BLaER1 (cell line): ENCODE measurements at regions not wholly inside any gene's neighbourhood (a gene's known extent, or its start where the extent isn't known, plus 50 kb on each side); places are given as distances from the start of the nearest gene placed in this dataset.
"Not testable (repeated sequence)": the region's sequence is repeated elsewhere in the genome, so short reads cannot be mapped to it uniquely, and the experiment has no call there.

Source experiments
- H3K27ac ChIP-seq: shearing (Covaris generic); formaldehyde crosslinking; 2 replicates; pipeline ENCODE4 v1.8.1; 2022
- H3K27me3 ChIP-seq: shearing (Covaris generic); formaldehyde crosslinking; 2 replicates; pipeline ENCODE4 v1.8.1; 2022
- H3K36me3 ChIP-seq: shearing (Covaris generic); formaldehyde crosslinking; 2 replicates; pipeline ENCODE4 v1.8.1; 2022
- H3K4me1 ChIP-seq: shearing (Covaris generic); formaldehyde crosslinking; 2 replicates; pipeline ENCODE4 v1.8.1; 2022
- H3K4me2 ChIP-seq: shearing (Covaris generic); formaldehyde crosslinking; 2 replicates; pipeline ENCODE4 v1.8.1; 2022
- H3K4me3 ChIP-seq: shearing (Covaris generic); formaldehyde crosslinking; 2 replicates; pipeline ENCODE4 v1.8.1; 2022
- H3K9ac ChIP-seq: shearing (Covaris generic); formaldehyde crosslinking; 2 replicates; pipeline ENCODE4 v1.8.1; 2022
- H3K9me3 ChIP-seq: shearing (Covaris generic); formaldehyde crosslinking; 2 replicates; pipeline ENCODE4 v1.8.1; 2022
- H4K20me1 ChIP-seq: shearing (Covaris generic); formaldehyde crosslinking; 2 replicates; pipeline ENCODE4 v1.8.1; 2022
- Cebpa-rat ChIP-seq: shearing (Covaris generic); IDR thresholded peaks from 2 replicates; pipeline ENCODE4 v1.8.1; 2022

DNA sequence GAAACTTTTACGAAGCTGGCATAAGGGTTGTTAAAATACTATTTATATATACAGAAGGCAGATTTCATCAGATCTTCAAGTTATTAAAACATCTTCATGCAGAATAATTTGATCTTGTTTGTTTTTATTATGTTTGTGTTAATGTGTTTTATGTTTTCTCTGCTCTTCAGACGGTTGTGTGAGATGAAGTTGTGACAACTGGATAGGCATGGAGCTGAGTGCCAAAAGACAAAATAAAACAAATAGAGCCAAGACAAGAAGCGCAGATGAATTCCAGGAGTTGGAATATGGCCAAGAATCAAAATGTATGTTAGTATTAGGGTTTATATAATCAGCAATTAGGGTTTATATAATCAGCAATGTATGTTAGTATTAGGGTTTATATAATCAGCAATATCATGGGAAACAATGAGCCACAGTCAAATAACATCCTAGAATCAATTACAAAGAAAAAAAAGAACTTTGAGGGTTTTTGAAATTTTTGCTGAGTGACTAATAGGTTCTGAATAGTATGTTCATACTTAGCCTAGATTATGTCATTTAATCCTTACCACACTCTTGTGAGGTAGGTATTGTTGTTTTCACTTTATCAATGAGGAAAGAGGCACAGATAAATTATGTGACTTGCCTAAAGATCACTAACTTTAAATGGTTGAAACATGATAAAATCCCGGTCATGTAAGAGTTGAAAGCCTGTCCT is 488.0 kb upstream of the STEAP1 start:
- no peak overlapping the region for H3K4me2 ChIP-seq
- no peak overlapping the region for H3K4me3 ChIP-seq
- no peaks in the 10 kb centered on the region for H3K27me3 ChIP-seq
- H4K20me1 ChIP-seq = no peaks in the 10 kb centered on the region
- H3K4me1 ChIP-seq = no peaks in the 10 kb centered on the region
- TF ChIP-seq Cebpa-rat = no peak
- H3K9me3 ChIP-seq = no peaks in the 10 kb centered on the region
- no peak overlapping the region for H3K9ac ChIP-seq
- no peaks in the 10 kb centered on the region for H3K36me3 ChIP-seq
- no peak overlapping the region for H3K27ac ChIP-seq

DNA sequence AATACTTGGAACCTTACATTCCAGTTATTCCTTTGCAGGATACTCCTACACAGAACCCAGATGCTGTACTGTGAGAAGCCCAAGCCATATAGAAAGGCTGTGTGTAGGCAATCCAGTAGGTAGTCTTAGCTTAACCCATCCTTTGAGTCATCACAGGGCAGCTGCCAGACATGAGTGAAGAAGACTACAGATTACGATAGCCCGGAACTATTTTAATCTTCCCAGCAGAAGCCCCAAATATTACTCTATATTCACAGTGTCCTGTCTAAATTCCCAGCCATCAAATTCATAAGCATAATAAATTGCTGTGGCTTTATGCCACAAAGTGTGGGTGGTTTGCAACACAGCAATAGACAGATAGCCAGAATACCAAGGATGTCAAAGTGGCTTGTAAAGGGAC is 474.1 kb upstream of the STEAP1 start:
- H3K36me3 ChIP-seq = no peaks in the 10 kb centered on the region
- H4K20me1 ChIP-seq = no peaks in the 10 kb centered on the region
- no peak overlapping the region for H3K9ac ChIP-seq
- no peak overlapping the region for H3K27ac ChIP-seq
- H3K4me2 ChIP-seq = no peak overlapping the region
- TF ChIP-seq Cebpa-rat = no peak
- no peaks in the 10 kb centered on the region for H3K4me1 ChIP-seq
- no peaks in the 10 kb centered on the region for H3K9me3 ChIP-seq
- no peaks in the 10 kb centered on the region for H3K27me3 ChIP-seq
- no peak overlapping the region for H3K4me3 ChIP-seq

GRCh38 chr7:89681448-89681847 is 472.8 kb upstream of the STEAP1 start:
- Histone ChIP-seq H3K9ac (no peak overlapping the region), H3K27ac (no peak overlapping the region), H3K27me3 (no peaks in the 10 kb centered on the region)

GRCh38 chr7:89685287-89685686 is 469.0 kb upstream of the STEAP1 start:
- Histone ChIP-seq H3K9me3 (no peaks in the 10 kb centered on the region), H3K4me3 (no peak overlapping the region), H3K9ac (no peak overlapping the region), H3K4me2 (no peak overlapping the region), H4K20me1 (no peaks in the 10 kb centered on the region), H3K36me3 (no peaks in the 10 kb centered on the region), H3K4me1 (no peaks in the 10 kb centered on the region), H3K27me3 (no peaks in the 10 kb centered on the region), H3K27ac (no peak overlapping the region)
- TF ChIP-seq Cebpa-rat = no peak

More at GRCh38 chr7:89681448-89681847, 472.8 kb upstream of the STEAP1 start:
- no peaks in the 10 kb centered on the region for H4K20me1 ChIP-seq
- H3K36me3 ChIP-seq = no peaks in the 10 kb centered on the region
- H3K4me1 ChIP-seq = no peaks in the 10 kb centered on the region
- H3K9me3 ChIP-seq = no peaks in the 10 kb centered on the region
- no peak overlapping the region for H3K4me3 ChIP-seq
- H3K4me2 ChIP-seq = no peak overlapping the region
- TF ChIP-seq Cebpa-rat = no peak

DNA sequence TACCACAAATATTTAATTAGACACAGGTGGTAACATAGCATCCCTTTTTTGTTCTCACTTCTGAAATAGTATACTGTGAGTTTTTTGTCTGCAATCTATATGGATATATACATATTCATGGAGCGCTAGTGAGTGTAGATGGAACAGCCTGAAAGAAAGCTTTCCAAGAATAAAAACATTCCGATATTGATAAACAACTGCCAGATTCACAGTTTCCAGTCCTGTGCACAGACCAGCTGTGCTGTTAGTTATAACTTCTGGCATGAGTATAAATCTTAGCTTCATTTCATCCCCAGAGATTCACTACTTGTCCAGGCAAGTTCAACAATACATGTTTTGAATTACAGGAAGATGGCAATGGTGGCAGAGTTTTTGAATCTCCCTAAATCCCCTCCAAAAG is 467.1 kb upstream of the STEAP1 start:
- H3K4me2 ChIP-seq = no peak overlapping the region
- H4K20me1 ChIP-seq = no peaks in the 10 kb centered on the region
- H3K9me3 ChIP-seq = no peaks in the 10 kb centered on the region
- no peak overlapping the region for H3K9ac ChIP-seq
- H3K4me1 ChIP-seq = no peaks in the 10 kb centered on the region
- H3K36me3 ChIP-seq = no peaks in the 10 kb centered on the region
- no peak for TF ChIP-seq Cebpa-rat
- H3K27me3 ChIP-seq = no peaks in the 10 kb centered on the region
- no peak overlapping the region for H3K4me3 ChIP-seq
- no peak overlapping the region for H3K27ac ChIP-seq

DNA sequence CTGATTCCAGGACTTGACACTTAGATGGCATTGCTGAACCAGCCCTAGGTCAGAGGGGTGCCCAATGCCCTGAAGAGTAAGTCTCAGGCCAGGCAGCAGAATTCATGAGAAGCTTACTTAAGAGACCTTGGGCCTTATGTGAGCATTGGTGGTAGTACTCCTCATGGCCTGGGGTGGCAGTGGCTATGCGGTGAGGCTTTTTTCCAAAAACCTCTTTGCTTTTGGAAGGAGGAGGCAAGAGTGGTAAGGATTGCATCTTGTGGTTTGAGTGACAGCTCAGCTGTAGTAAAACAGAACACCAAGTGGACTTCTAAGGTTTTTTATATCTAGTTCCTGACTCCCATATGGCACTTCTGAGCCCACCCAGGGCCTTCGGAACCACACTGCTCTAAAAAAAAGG is 459.0 kb upstream of the STEAP1 start:
- no peak overlapping the region for H3K9ac ChIP-seq
- no peak for TF ChIP-seq Cebpa-rat
- no peaks in the 10 kb centered on the region for H3K36me3 ChIP-seq
- no peak overlapping the region for H3K27ac ChIP-seq
- H3K27me3 ChIP-seq = no peaks in the 10 kb centered on the region
- H3K4me3 ChIP-seq = no peak overlapping the region
- H4K20me1 ChIP-seq = no peaks in the 10 kb centered on the region
- H3K9me3 ChIP-seq = no peaks in the 10 kb centered on the region
- H3K4me1 ChIP-seq = no peaks in the 10 kb centered on the region
- no peak overlapping the region for H3K4me2 ChIP-seq

- Histone ChIP-seq H3K27ac (no peak overlapping the region), H3K9me3 (no peaks in the 10 kb centered on the region), H3K4me3 (no peak overlapping the region), H3K36me3 (no peaks in the 10 kb centered on the region), H3K4me2 (no peak overlapping the region), H4K20me1 (no peaks in the 10 kb centered on the region), H3K27me3 (no peaks in the 10 kb centered on the region), H3K4me1 (no peaks in the 10 kb centered on the region), H3K9ac (no peak overlapping the region)
- no peak for TF ChIP-seq Cebpa-rat
Measured at GRCh38 chr7:89714131-89714530, 440.1 kb upstream of the STEAP1 start.

GRCh38 chr7:89718941-89719340 is 435.3 kb upstream of the STEAP1 start:
- H3K9ac ChIP-seq, H4K20me1 ChIP-seq, H3K4me1 ChIP-seq, H3K27me3 ChIP-seq, H3K4me2 ChIP-seq, H3K9me3 ChIP-seq, H3K36me3 ChIP-seq, H3K4me3 ChIP-seq, H3K27ac ChIP-seq: not testable (repeated sequence)

- H3K27me3 ChIP-seq = no peaks in the 10 kb centered on the region
- H3K36me3 ChIP-seq = no peaks in the 10 kb centered on the region
- no peaks in the 10 kb centered on the region for H3K9me3 ChIP-seq
- no peak for TF ChIP-seq Cebpa-rat
- H3K4me2 ChIP-seq = no peak overlapping the region
- H3K4me1 ChIP-seq = no peaks in the 10 kb centered on the region
- no peak overlapping the region for H3K9ac ChIP-seq
- no peak overlapping the region for H3K27ac ChIP-seq
- H4K20me1 ChIP-seq = no peaks in the 10 kb centered on the region
- H3K4me3 ChIP-seq = no peak overlapping the region
Measured at GRCh38 chr7:89728481-89728880, 425.8 kb upstream of the STEAP1 start.

DNA sequence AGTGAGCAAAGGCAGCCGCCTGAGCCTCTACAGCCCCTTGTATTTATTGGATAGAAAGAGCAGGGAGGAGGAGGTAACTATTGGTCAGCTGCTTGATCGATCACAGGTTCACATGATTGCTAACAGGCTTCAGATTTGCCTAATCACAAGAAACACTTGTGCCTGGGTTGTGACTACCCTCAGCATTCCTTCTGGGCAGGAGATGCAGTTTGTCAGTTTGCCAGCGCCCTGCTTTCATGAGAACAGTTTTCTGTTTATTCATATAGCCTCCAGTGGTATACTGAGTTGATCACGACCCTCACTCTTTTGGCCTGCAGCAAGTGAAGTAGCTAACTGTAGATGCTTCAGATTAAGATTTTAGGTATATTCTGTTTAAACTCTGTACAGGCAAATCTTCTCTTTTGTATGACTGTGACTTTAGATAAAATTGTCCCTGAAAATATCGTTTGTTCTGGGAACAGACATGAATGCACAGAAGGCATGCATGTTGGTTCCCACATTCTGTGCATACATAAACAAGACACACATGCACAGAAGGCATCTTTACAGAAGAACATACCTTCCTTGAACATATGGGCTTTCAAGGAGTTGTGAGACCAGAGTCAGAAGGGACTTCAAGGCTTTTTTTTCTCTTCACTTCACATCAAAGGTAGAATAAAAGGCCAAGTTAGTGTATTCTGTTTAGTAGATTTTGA is 422.4 kb upstream of the STEAP1 start:
- H3K9ac ChIP-seq = no peak overlapping the region
- H3K27me3 ChIP-seq = no peaks in the 10 kb centered on the region
- H3K4me3 ChIP-seq = no peak overlapping the region
- H3K27ac ChIP-seq = no peak overlapping the region
- no peaks in the 10 kb centered on the region for H3K4me1 ChIP-seq
- H3K36me3 ChIP-seq = no peaks in the 10 kb centered on the region
- no peaks in the 10 kb centered on the region for H3K9me3 ChIP-seq
- H4K20me1 ChIP-seq = no peaks in the 10 kb centered on the region
- H3K4me2 ChIP-seq = no peak overlapping the region
- no peak for TF ChIP-seq Cebpa-rat
